ENCODE measurements at regions not wholly inside any gene's neighbourhood (a gene's known extent, or its start where the extent isn't known, plus 50 kb on each side); places are given as distances from the start of the nearest gene placed in this dataset.

GRCh38 chr7:156275292-156275691 is 365.3 kb upstream of the RNF32 start:
- Histone ChIP-seq H3K36me3 (ENCODE audit: control insufficient read depth, insufficient read depth, low read length) (no peaks in the 10 kb centered on the region), H3K27me3 (replicated peaks; ENCODE audit: control insufficient read depth, insufficient read depth, low read length) (no peaks in the 10 kb centered on the region), H3K4me3 (ENCODE audit: low read depth, low read length) (no peak overlapping the region), H3K9me3 (no peaks in the 10 kb centered on the region), H3K4me1 (no peaks in the 10 kb centered on the region; the same call in 1 of the 2 replicates)
- TF ChIP-seq CTCF (IDR thresholded peaks at IDR 0.05; ENCODE audit: insufficient read depth in 1 of 2, low read depth in 1 of 2, low read length in 1 of 2, severe bottlenecking in 1 of 2, unreplicated experiment in 1 of 2), result no peak
- Mint-ChIP-seq H3K4me1 (ENCODE audit: low read depth, unreplicated experiment) (no peaks in the 10 kb centered on the region), H3K36me3 (ENCODE audit: insufficient read depth, unreplicated experiment) (no peaks in the 10 kb centered on the region), H3K27me3 (ENCODE audit: insufficient read depth, unreplicated experiment) (peaks cover 5% of the 10 kb centered on the region), H3K4me3 (ENCODE audit: unreplicated experiment) (no peak overlapping the region), H3K27ac (ENCODE audit: unreplicated experiment) (no peak overlapping the region), H3K9me3 (ENCODE audit: unreplicated experiment) (no peaks in the 10 kb centered on the region)
- BruUV-seq (replicated peaks), result no TSS peak
- DNase-seq, result no peak
- ChIA-PET POLR2A (no interaction called here), CTCF (no interaction called here)
- intact Hi-C loops (cut with micrococcal nuclease; ENCODE audit: unreplicated experiment), result no loop called here

GRCh38 chr7:156274557-156274956 is 366.0 kb upstream of the RNF32 start:
- H3K27me3 Mint-ChIP-seq (ENCODE audit: insufficient read depth, unreplicated experiment), result peaks cover 5% of the 10 kb centered on the region
- ChIA-PET POLR2A (no interaction called here), CTCF (no interaction called here)
- no peak overlapping the region for H3K4me3 ChIP-seq (ENCODE audit: low read depth, low read length)
- H3K4me1 ChIP-seq, result no peaks in the 10 kb centered on the region; the same call in 1 of the 2 replicates
- no peaks in the 10 kb centered on the region for H3K36me3 Mint-ChIP-seq (ENCODE audit: insufficient read depth, unreplicated experiment)
- H3K27me3 ChIP-seq (replicated peaks; ENCODE audit: control insufficient read depth, insufficient read depth, low read length), result no peaks in the 10 kb centered on the region
- H3K9me3 Mint-ChIP-seq (ENCODE audit: unreplicated experiment), result no peaks in the 10 kb centered on the region
- no peak overlapping the region for H3K4me3 Mint-ChIP-seq (ENCODE audit: unreplicated experiment)
- no peak overlapping the region for H3K27ac Mint-ChIP-seq (ENCODE audit: unreplicated experiment)
- H3K9me3 ChIP-seq, result no peaks in the 10 kb centered on the region
- H3K4me1 Mint-ChIP-seq (ENCODE audit: low read depth, unreplicated experiment), result no peaks in the 10 kb centered on the region
- TF ChIP-seq CTCF (IDR thresholded peaks at IDR 0.05; ENCODE audit: insufficient read depth in 1 of 2, low read depth in 1 of 2, low read length in 1 of 2, severe bottlenecking in 1 of 2, unreplicated experiment in 1 of 2), result no peak
- no TSS peak for BruUV-seq (replicated peaks)
- no peaks in the 10 kb centered on the region for H3K36me3 ChIP-seq (ENCODE audit: control insufficient read depth, insufficient read depth, low read length)
- intact Hi-C loops (cut with micrococcal nuclease; ENCODE audit: unreplicated experiment), result no loop called here
- DNase-seq, result no peak

DNA sequence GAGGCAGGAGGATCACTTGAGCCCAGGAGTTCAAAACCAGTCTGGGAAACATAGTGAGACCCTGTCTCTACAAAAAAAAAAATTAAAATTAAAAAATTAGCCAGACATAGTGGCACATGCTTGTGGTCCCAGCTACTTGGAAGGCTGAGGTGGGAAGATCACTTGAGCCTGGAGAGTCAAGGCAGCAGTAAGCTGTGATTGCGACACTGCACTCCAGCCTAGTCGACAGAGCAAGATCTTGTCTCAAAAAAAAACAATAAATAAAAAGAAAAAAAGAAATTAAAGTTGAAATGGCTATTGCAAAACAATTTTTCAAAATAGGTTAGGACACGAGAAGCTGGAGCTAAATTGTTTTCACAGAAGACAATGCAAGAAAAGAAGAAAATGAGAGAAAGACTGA is 379.0 kb upstream of the RNF32 start:
- Histone ChIP-seq H3K4me3 (ENCODE audit: low read depth, low read length) (no peak overlapping the region), H3K27me3 (replicated peaks; ENCODE audit: control insufficient read depth, insufficient read depth, low read length) (no peaks in the 10 kb centered on the region), H3K36me3 (ENCODE audit: control insufficient read depth, insufficient read depth, low read length) (no peaks in the 10 kb centered on the region), H3K9me3 (0 out of 2 replicates have a peak, but pooled peaks cover 4% of the 10 kb centered on the region), H3K4me1 (no peaks in the 10 kb centered on the region)
- H3K27me3 Mint-ChIP-seq (ENCODE audit: insufficient read depth, unreplicated experiment), result peaks cover 24% of the 10 kb centered on the region
- no peak overlapping the region for H3K27ac Mint-ChIP-seq (ENCODE audit: unreplicated experiment)
- H3K36me3 Mint-ChIP-seq (ENCODE audit: insufficient read depth, unreplicated experiment), result no peaks in the 10 kb centered on the region
- H3K4me3 Mint-ChIP-seq (ENCODE audit: unreplicated experiment), result no peak overlapping the region
- H3K4me1 Mint-ChIP-seq (ENCODE audit: low read depth, unreplicated experiment), result no peaks in the 10 kb centered on the region
- TF ChIP-seq CTCF (IDR thresholded peaks at IDR 0.05; ENCODE audit: insufficient read depth in 1 of 2, low read depth in 1 of 2, low read length in 1 of 2, severe bottlenecking in 1 of 2, unreplicated experiment in 1 of 2), result no peak
- ChIA-PET CTCF (no interaction called here), POLR2A (no interaction called here)
- DNase-seq, result no peak
- intact Hi-C loops (cut with micrococcal nuclease; ENCODE audit: unreplicated experiment), result no loop called here
- H3K9me3 Mint-ChIP-seq (ENCODE audit: unreplicated experiment), result no peaks in the 10 kb centered on the region
- BruUV-seq (replicated peaks), result no TSS peak
